Activated B cell treated with CpG ODN at 0.5 μM for 24 hours (primary cell): ENCODE measurements at regions not wholly inside any gene's neighbourhood (a gene's known extent, or its start where the extent isn't known, plus 50 kb on each side); places are given as distances from the start of the nearest gene placed in this dataset.

Source experiments
- ATAC-seq: fragments of 200-7000 bp; cut with Tn5 transposase; one replicate; pipeline ENCODE4 v1.10.0; 2021; ENCODE audit warnings: low read depth, mild to moderate bottlenecking, moderate library complexity
- CTCF ChIA-PET: fragments of 350-600 bp; sonication (Branson Sonifier 250); formaldehyde crosslinking; loops from one replicate; lab custom pipeline; 2021; ENCODE audit warnings: antibody characterized with exemption; lab: Charles Lee
- POLR2A ChIA-PET: fragments of 350-600 bp; sonication (Branson Sonifier 250); formaldehyde crosslinking; loops from one replicate; lab custom pipeline; 2021; ENCODE audit warnings: antibody characterized with exemption; lab: Charles Lee
- DNase-seq: peaks from one replicate; pipeline ENCODE4 v3.0.0; 2022
- H3K27ac Mint-ChIP-seq: one replicate; pipeline ENCODE4 v1.8.0; 2020; ENCODE audit warnings: mixed read lengths
- H3K27me3 Mint-ChIP-seq: one replicate; pipeline ENCODE4 v1.8.0; 2021; ENCODE audit warnings: mixed read lengths
- H3K36me3 Mint-ChIP-seq: one replicate; pipeline ENCODE4 v1.8.0; 2021; ENCODE audit warnings: low read depth, mixed read lengths
- H3K4me1 Mint-ChIP-seq: one replicate; pipeline ENCODE4 v1.8.0; 2021; ENCODE audit warnings: mixed read lengths
- H3K4me3 Mint-ChIP-seq: one replicate; pipeline ENCODE4 v1.8.0; 2020; ENCODE audit warnings: mild to moderate bottlenecking, mixed read lengths
- H3K9me3 Mint-ChIP-seq: one replicate; pipeline ENCODE4 v1.8.0; 2020; ENCODE audit warnings: mixed read lengths
- intact Hi-C: fragments of 100-400 bp; cut with micrococcal nuclease; formaldehyde crosslinking; loops from one replicate; pipeline ENCODE4 v1.15.1; 2024
- TF ChIP-seq, protein P1 (sequence below): fragments of 200-600 bp; IDR thresholded peaks from one replicate; pipeline ENCODE4 v1.8.0; 2022; ENCODE audit warnings: antibody characterized with exemption, mild to moderate bottlenecking

DNA sequence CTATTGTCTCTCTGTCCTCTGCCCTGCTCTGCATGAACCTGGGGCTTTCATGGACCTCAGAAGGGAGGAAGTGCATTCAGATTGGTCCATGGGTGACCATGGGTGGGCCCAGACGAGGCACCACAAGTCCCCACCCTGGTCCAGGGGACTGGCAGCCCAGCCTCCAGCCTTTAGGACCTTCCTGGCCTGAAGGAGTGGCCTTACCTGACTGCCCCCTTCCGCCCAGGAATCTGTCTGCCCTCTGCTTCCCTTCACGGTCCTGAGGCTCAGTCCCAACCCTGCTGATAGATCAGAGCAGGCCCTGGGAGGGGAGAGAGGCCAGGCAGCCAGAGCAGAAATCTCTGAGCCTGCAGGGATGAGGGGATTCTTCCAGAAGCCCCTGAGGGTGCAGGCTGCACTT is 455.4 kb downstream of the PCDH18 start:
- intact Hi-C loops, result no loop called here
- no peaks in the 10 kb centered on the region for H3K27me3 Mint-ChIP-seq
- TF ChIP-seq, protein P1, sequence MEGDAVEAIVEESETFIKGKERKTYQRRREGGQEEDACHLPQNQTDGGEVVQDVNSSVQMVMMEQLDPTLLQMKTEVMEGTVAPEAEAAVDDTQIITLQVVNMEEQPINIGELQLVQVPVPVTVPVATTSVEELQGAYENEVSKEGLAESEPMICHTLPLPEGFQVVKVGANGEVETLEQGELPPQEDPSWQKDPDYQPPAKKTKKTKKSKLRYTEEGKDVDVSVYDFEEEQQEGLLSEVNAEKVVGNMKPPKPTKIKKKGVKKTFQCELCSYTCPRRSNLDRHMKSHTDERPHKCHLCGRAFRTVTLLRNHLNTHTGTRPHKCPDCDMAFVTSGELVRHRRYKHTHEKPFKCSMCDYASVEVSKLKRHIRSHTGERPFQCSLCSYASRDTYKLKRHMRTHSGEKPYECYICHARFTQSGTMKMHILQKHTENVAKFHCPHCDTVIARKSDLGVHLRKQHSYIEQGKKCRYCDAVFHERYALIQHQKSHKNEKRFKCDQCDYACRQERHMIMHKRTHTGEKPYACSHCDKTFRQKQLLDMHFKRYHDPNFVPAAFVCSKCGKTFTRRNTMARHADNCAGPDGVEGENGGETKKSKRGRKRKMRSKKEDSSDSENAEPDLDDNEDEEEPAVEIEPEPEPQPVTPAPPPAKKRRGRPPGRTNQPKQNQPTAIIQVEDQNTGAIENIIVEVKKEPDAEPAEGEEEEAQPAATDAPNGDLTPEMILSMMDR, result no peak
- ChIA-PET POLR2A (no interaction called here), CTCF (no interaction called here)
- ATAC-seq (no peak), DNase-seq (no peak)
- H3K4me3 Mint-ChIP-seq, result no peak overlapping the region
- H3K36me3 Mint-ChIP-seq, result no peaks in the 10 kb centered on the region
- no peaks in the 10 kb centered on the region for H3K4me1 Mint-ChIP-seq
- no peak overlapping the region for H3K27ac Mint-ChIP-seq
- no peaks in the 10 kb centered on the region for H3K9me3 Mint-ChIP-seq

DNA sequence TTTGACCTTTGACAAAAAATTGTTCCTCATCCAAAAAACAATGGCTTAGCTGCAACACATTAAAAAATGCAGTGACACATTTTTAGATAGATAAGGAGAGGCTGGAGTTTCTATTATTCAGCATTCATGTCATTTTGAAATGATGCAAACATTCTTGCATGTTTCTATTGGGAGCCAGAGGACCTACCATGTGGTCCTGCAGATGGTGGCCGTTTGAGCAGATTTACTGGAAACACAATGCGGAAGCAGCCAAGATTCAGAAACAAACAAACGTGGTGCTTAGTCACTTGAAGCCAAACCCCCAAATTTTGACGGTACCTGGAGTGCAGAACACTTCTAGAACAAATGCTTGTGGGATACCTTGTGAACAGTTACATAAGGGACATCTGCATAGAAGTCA is 456.7 kb downstream of the PCDH18 start:
- intact Hi-C loops, result no loop called here
- Mint-ChIP-seq H3K36me3 (no peaks in the 10 kb centered on the region), H3K9me3 (no peaks in the 10 kb centered on the region), H3K4me3 (no peak overlapping the region), H3K27ac (no peak overlapping the region), H3K27me3 (no peaks in the 10 kb centered on the region), H3K4me1 (no peaks in the 10 kb centered on the region)
- DNase-seq (no peak), ATAC-seq (no peak)
- TF ChIP-seq, protein P1, result no peak
- ChIA-PET POLR2A (no interaction called here), CTCF (no interaction called here)

DNA sequence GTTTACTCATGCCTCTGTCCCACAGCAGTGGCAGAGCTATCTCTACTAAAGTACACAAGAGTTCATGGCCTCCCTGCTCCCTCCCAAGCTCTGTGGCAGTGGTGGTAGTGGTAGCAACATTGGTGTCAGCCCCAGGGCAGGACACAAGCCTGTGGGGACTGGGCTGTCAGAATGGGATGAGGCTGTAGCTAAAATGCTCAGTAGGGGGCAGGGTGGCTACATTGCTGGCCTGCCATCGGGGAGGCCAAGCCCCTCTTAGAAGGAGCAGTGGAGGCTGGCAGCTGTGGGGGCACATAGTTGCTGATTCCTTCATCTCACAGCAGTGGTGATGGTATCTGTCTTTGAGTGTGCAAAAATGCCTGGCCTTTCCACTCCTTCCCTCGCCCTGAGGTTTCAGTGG is 461.7 kb downstream of the PCDH18 start:
- DNase-seq, result no peak
- no peaks in the 10 kb centered on the region for H3K27me3 Mint-ChIP-seq
- ChIA-PET CTCF (no interaction called here), POLR2A (no interaction called here)
- H3K4me1 Mint-ChIP-seq, result no peaks in the 10 kb centered on the region
- no peak overlapping the region for H3K4me3 Mint-ChIP-seq
- H3K9me3 Mint-ChIP-seq, result peaks cover 3% of the 10 kb centered on the region
- TF ChIP-seq, protein P1, result no peak
- no peak overlapping the region for H3K27ac Mint-ChIP-seq
- intact Hi-C loops, result no loop called here
- no peaks in the 10 kb centered on the region for H3K36me3 Mint-ChIP-seq
- no peak for ATAC-seq

DNA sequence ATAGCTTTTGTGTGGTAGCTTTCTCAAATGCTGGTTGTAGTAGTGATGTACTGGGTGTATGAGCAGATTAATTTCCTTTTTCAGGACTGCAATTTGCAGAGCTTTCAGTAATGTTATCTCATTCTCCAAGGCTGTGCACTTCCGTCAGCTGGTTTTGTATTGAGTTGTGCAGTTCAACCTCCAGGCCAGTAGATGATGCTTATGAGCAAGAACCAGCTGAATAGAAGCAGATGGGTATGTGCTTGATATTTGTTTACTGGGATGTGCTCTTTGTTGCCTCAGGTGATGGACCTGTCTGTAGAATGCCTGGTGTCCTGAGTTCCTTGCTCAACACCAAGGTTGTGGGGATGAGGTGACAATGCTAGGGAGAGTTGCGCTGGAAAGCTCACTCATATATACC is 462.8 kb downstream of the PCDH18 start:
- no peak for DNase-seq
- no peak overlapping the region for H3K4me3 Mint-ChIP-seq
- H3K9me3 Mint-ChIP-seq, result peaks cover 3% of the 10 kb centered on the region
- no peaks in the 10 kb centered on the region for H3K27me3 Mint-ChIP-seq
- no peaks in the 10 kb centered on the region for H3K36me3 Mint-ChIP-seq
- ChIA-PET POLR2A (no interaction called here), CTCF (no interaction called here)
- H3K27ac Mint-ChIP-seq, result no peak overlapping the region
- no peak for ATAC-seq
- intact Hi-C loops, result no loop called here
- H3K4me1 Mint-ChIP-seq, result no peaks in the 10 kb centered on the region
- TF ChIP-seq, protein P1, result no peak

DNA sequence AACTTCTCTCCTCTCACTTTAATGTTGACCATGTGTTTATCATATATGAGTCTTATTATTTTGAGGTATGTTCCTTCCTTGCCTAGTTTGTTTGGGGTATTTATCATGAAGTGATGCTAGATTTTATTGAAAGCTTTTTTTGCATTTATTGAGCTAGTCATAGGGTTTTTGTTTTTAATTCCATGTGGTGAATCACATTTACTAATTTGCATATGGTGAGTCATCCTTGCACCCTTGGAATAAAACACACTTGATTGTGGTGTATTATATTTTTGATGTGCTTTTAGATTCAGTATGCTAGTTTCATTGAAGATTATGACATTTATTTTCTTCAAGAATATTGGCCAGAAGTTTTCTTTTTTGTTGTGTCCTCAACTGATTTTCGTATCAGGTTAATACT is 464.6 kb downstream of the PCDH18 start:
- DNase-seq, result no peak
- Mint-ChIP-seq H3K4me1 (no peaks in the 10 kb centered on the region), H3K9me3 (peaks cover 3% of the 10 kb centered on the region), H3K27me3 (no peaks in the 10 kb centered on the region), H3K27ac (no peak overlapping the region), H3K36me3 (no peaks in the 10 kb centered on the region), H3K4me3 (no peak overlapping the region)
- intact Hi-C loops, result no loop called here
- ChIA-PET POLR2A (no interaction called here), CTCF (no interaction called here)
- TF ChIP-seq, protein P1, result no peak
- no peak for ATAC-seq
